Large intestine (tissue), 3 donors: ENCODE measurements at regions not wholly inside any gene's neighbourhood (a gene's known extent, or its start where the extent isn't known, plus 50 kb on each side); places are given as distances from the start of the nearest gene placed in this dataset.

Experiments used
- DNase-seq, 2 donors: peaks; one replicate each; pipeline versions ENCODE4 v3.0.0 to v3.0.0-alpha.2; 2013
- H3K27ac ChIP-seq: one replicate; pipeline ENCODE4 v1.5.1; 2013; ENCODE audit warnings: low read length
- H3K27me3 ChIP-seq: 2 replicates; pipeline ENCODE4 v1.6.1; 2013; ENCODE audit warnings: low read length; ENCODE audit not compliant: control insufficient read depth, insufficient read depth
- H3K36me3 ChIP-seq: 2 replicates; pipeline ENCODE4 v1.6.1; 2013; ENCODE audit warnings: low read length; ENCODE audit not compliant: control insufficient read depth, insufficient read depth
- H3K4me1 ChIP-seq: one replicate; pipeline ENCODE4 v1.6.1; 2013; ENCODE audit warnings: low read length; ENCODE audit not compliant: control insufficient read depth, insufficient read depth
- H3K4me3 ChIP-seq: one replicate; pipeline ENCODE4 v1.5.1; 2013; ENCODE audit warnings: low read length
- H3K9me3 ChIP-seq: one replicate; pipeline ENCODE4 v1.6.1; 2013; ENCODE audit warnings: mild to moderate bottlenecking, low read depth, low read length, moderate library complexity; ENCODE audit not compliant: control insufficient read depth
- WGBS: methylation state at CpG from one replicate; pipeline ENCODE4 v1.1.5; 2013; ENCODE audit warnings: low lambda C conversion rate; ENCODE audit not compliant: insufficient coverage; 5-methylcytosine and 5-hydroxymethylcytosine counted together

GRCh38 chr3:154614078-154614477 lies 184.1 kb upstream of the GPR149 start:
- H3K36me3 ChIP-seq = no peaks in the 10 kb centered on the region
- 100% methylated on average over 1 of the region's 1 CpG for WGBS
- no peak overlapping the region for H3K4me3 ChIP-seq
- H3K27ac ChIP-seq = no peak overlapping the region
- no peaks in the 10 kb centered on the region for H3K4me1 ChIP-seq
- no peaks in the 10 kb centered on the region for H3K9me3 ChIP-seq
- DNase-seq = no peak
- H3K27me3 ChIP-seq = no peaks in the 10 kb centered on the region

GRCh38 chr3:154602241-154602640 lies 172.3 kb upstream of the GPR149 start:
- H3K4me3 ChIP-seq = no peak overlapping the region
- no peaks in the 10 kb centered on the region for H3K4me1 ChIP-seq
- H3K36me3 ChIP-seq = no peaks in the 10 kb centered on the region
- H3K27me3 ChIP-seq = no peaks in the 10 kb centered on the region
- no peaks in the 10 kb centered on the region for H3K9me3 ChIP-seq
- DNase-seq = no peak
- H3K27ac ChIP-seq = no peak overlapping the region

GRCh38 chr3:154598166-154598565 lies 168.2 kb upstream of the GPR149 start:
- WGBS = 83% methylated on average over 1 of the region's 3 CpGs
- H3K4me3 ChIP-seq = no peak overlapping the region
- H3K4me1 ChIP-seq = no peaks in the 10 kb centered on the region
- no peaks in the 10 kb centered on the region for H3K27me3 ChIP-seq
- peak in 1 of 2 donors; percentile 3 for DNase-seq
- no peak overlapping the region for H3K27ac ChIP-seq
- no peaks in the 10 kb centered on the region for H3K36me3 ChIP-seq
- H3K9me3 ChIP-seq = no peaks in the 10 kb centered on the region

GRCh38 chr3:154590675-154591384 lies 160.8 kb upstream of the GPR149 start:
- no peak for DNase-seq
- Histone ChIP-seq H3K4me1 (no peaks in the 10 kb centered on the region), H3K4me3 (no peak overlapping the region), H3K27me3 (no peaks in the 10 kb centered on the region), H3K9me3 (no peaks in the 10 kb centered on the region), H3K27ac (no peak overlapping the region), H3K36me3 (no peaks in the 10 kb centered on the region)
- 100% methylated on average over 1 of the region's 3 CpGs for WGBS

- Histone ChIP-seq H3K9me3 (no peaks in the 10 kb centered on the region), H3K27me3 (no peaks in the 10 kb centered on the region), H3K27ac (no peak overlapping the region), H3K4me1 (no peaks in the 10 kb centered on the region), H3K4me3 (no peak overlapping the region), H3K36me3 (no peaks in the 10 kb centered on the region)
- 100% methylated on average over 2 of the region's 3 CpGs for WGBS
- no peak for DNase-seq
Observed at GRCh38 chr3:154588831-154589230, 158.8 kb upstream of the GPR149 start.

- H3K27ac ChIP-seq = no peak overlapping the region
- no peak for DNase-seq
- H3K36me3 ChIP-seq = no peaks in the 10 kb centered on the region
- no peaks in the 10 kb centered on the region for H3K9me3 ChIP-seq
- H3K27me3 ChIP-seq = no peaks in the 10 kb centered on the region
- H3K4me1 ChIP-seq = no peaks in the 10 kb centered on the region
- H3K4me3 ChIP-seq = no peak overlapping the region
Observed at GRCh38 chr3:154584974-154585373, 155.0 kb upstream of the GPR149 start.

- Histone ChIP-seq H3K4me1 (no peaks in the 10 kb centered on the region), H3K27ac (no peak overlapping the region), H3K9me3 (no peaks in the 10 kb centered on the region), H3K4me3 (no peak overlapping the region), H3K36me3 (no peaks in the 10 kb centered on the region), H3K27me3 (no peaks in the 10 kb centered on the region)
- WGBS = 50% methylated on average over 1 of the region's 4 CpGs
- DNase-seq = peak in 1 of 2 donors; percentile 2
Observed at GRCh38 chr3:154584041-154584440, 154.1 kb upstream of the GPR149 start.

GRCh38 chr3:154583086-154583634 lies 153.2 kb upstream of the GPR149 start:
- H3K4me1 ChIP-seq = no peaks in the 10 kb centered on the region
- H3K9me3 ChIP-seq = no peaks in the 10 kb centered on the region
- no peaks in the 10 kb centered on the region for H3K27me3 ChIP-seq
- no peak overlapping the region for H3K27ac ChIP-seq
- no CpG with 5 or more reads among the region's 4 CpGs for WGBS
- no peak for DNase-seq
- H3K4me3 ChIP-seq = no peak overlapping the region
- no peaks in the 10 kb centered on the region for H3K36me3 ChIP-seq

GRCh38 chr3:154582501-154582900 lies 152.5 kb upstream of the GPR149 start:
- H3K4me3 ChIP-seq = no peak overlapping the region
- H3K27me3 ChIP-seq = no peaks in the 10 kb centered on the region
- no peaks in the 10 kb centered on the region for H3K4me1 ChIP-seq
- no peak overlapping the region for H3K27ac ChIP-seq
- no peaks in the 10 kb centered on the region for H3K36me3 ChIP-seq
- H3K9me3 ChIP-seq = no peaks in the 10 kb centered on the region
- no peak for DNase-seq

GRCh38 chr3:154571553-154572226 lies 141.7 kb upstream of the GPR149 start:
- DNase-seq = no peak
- Histone ChIP-seq H3K9me3 (no peaks in the 10 kb centered on the region), H3K4me1 (no peaks in the 10 kb centered on the region), H3K4me3 (no peak overlapping the region), H3K27me3 (no peaks in the 10 kb centered on the region), H3K27ac (no peak overlapping the region), H3K36me3 (no peaks in the 10 kb centered on the region)
- 100% methylated on average over 1 of the region's 4 CpGs for WGBS

GRCh38 chr3:154568064-154568463 lies 138.1 kb upstream of the GPR149 start:
- no peak for DNase-seq
- Histone ChIP-seq H3K36me3 (no peaks in the 10 kb centered on the region), H3K4me3 (no peak overlapping the region), H3K4me1 (no peaks in the 10 kb centered on the region), H3K27me3 (no peaks in the 10 kb centered on the region), H3K9me3 (no peaks in the 10 kb centered on the region), H3K27ac (no peak overlapping the region)
- WGBS = no CpG with 5 or more reads among the region's 3 CpGs
